DOHH2 (cell line): ENCODE measurements at regions not wholly inside any gene's neighbourhood (a gene's known extent, or its start where the extent isn't known, plus 50 kb on each side); places are given as distances from the start of the nearest gene placed in this dataset.

Experiments
- CTCF ChIP-seq: fragments of 200-600 bp; sonication (generic); IDR thresholded peaks from one replicate; pipeline ENCODE4 v1.5.1; 2014; ENCODE audit warnings: antibody characterized with exemption, mild to moderate bottlenecking, low read depth, low read length; ENCODE audit not compliant: poor library complexity, severe bottlenecking
- EZH2phosphoT487 ChIP-seq: fragments of 200-600 bp; sonication (generic); IDR thresholded peaks from 2 replicates; pipeline ENCODE4 v1.6.1; 2017; ENCODE audit warnings: borderline replicate concordance, mild to moderate bottlenecking, antibody characterized with exemption, low read length, moderate library complexity, mixed read lengths

GRCh38 chr7:41819645-41820044 is 116.8 kb upstream of the INHBA start:
- TF ChIP-seq CTCF (no peak), EZH2phosphoT487 (no peak)
